ENCODE measurements at regions not wholly inside any gene's neighbourhood (a gene's known extent, or its start where the extent isn't known, plus 50 kb on each side); places are given as distances from the start of the nearest gene placed in this dataset.

- DNase-seq = no peak
These were observed 424.3 kb downstream of the MBD2 start for GRCh38 chr18:53800171-53800570.

GRCh38 chr18:53799134-53799533 lies 425.3 kb downstream of the MBD2 start:
- no peak for DNase-seq

- DNase-seq = no peak
These were observed 426.0 kb downstream of the MBD2 start for GRCh38 chr18:53798516-53798915.

GRCh38 chr18:53797998-53798495 lies 426.4 kb downstream of the MBD2 start:
- no peak for DNase-seq

- DNase-seq = no peak
These were observed 428.3 kb downstream of the MBD2 start for GRCh38 chr18:53796040-53796729.

- DNase-seq = no peak
These were observed 428.9 kb downstream of the MBD2 start for GRCh38 chr18:53795610-53796009.

- no peak for DNase-seq
These were observed 429.4 kb downstream of the MBD2 start for GRCh38 chr18:53795061-53795460.

GRCh38 chr18:53792762-53793161 lies 431.7 kb downstream of the MBD2 start:
- DNase-seq = no peak

- DNase-seq = no peak
These were observed 433.7 kb downstream of the MBD2 start for GRCh38 chr18:53790786-53791185.

GRCh38 chr18:53789376-53790247 lies 434.9 kb downstream of the MBD2 start:
- no peak for DNase-seq

GRCh38 chr18:53785811-53786210 lies 438.7 kb downstream of the MBD2 start:
- no peak for DNase-seq

- no peak for DNase-seq
These were observed 440.2 kb downstream of the MBD2 start for GRCh38 chr18:53784253-53784652.

- DNase-seq = no peak
These were observed 443.8 kb downstream of the MBD2 start for GRCh38 chr18:53780666-53781065.

- no peak for DNase-seq
These were observed 452.2 kb downstream of the MBD2 start for GRCh38 chr18:53772293-53772692.

GRCh38 chr18:53771664-53772063 lies 452.8 kb downstream of the MBD2 start:
- DNase-seq = no peak

GRCh38 chr18:53765211-53765610 lies 459.3 kb downstream of the MBD2 start:
- no peak for DNase-seq

- no peak for DNase-seq
These were observed 460.4 kb downstream of the MBD2 start for GRCh38 chr18:53764086-53764485.

GRCh38 chr18:53757328-53757727 lies 467.1 kb downstream of the MBD2 start:
- DNase-seq = no peak

GRCh38 chr18:53756610-53756972 lies 467.9 kb downstream of the MBD2 start:
- DNase-seq = no peak

GRCh38 chr18:53755914-53756609 lies 468.4 kb downstream of the MBD2 start:
- no peak for DNase-seq

- DNase-seq = no peak
These were observed 470.3 kb downstream of the MBD2 start for GRCh38 chr18:53754154-53754553.

GRCh38 chr18:53753601-53754000 lies 470.9 kb downstream of the MBD2 start:
- DNase-seq = no peak

- no peak for DNase-seq
These were observed 471.6 kb downstream of the MBD2 start for GRCh38 chr18:53752781-53753367.

Data from CD4-positive, alpha-beta T cell treated with Interleukin-4 for 1 hour (primary cell).